Endothelial cell of umbilical vein (primary cell): ENCODE measurements at regions not wholly inside any gene's neighbourhood (a gene's known extent, or its start where the extent isn't known, plus 50 kb on each side); places are given as distances from the start of the nearest gene placed in this dataset.

ENCODE experiments used
- CTCF ChIP-seq, 2 donors: IDR thresholded peaks; 1 replicate in 1 of 2; 2 replicates in 1 of 2; pipeline ENCODE4 v1.5.1; 2011; ENCODE audit warnings: low read length in 2 of 2, mild to moderate bottlenecking in 2 of 2, moderate library complexity in 2 of 2, control low read depth in 1 of 2, inconsistent platforms in 1 of 2, low read depth in 1 of 2; ENCODE audit not compliant: insufficient read depth in 1 of 2; ENCODE audit errors: extremely low read depth in 1 of 2
- EZH2 ChIP-seq: IDR thresholded peaks from 2 replicates; pipeline ENCODE4 v1.6.1; 2012; ENCODE audit warnings: borderline replicate concordance, low read depth, mild to moderate bottlenecking, moderate library complexity, low read length, inconsistent platforms; ENCODE audit not compliant: severe bottlenecking
- FOS ChIP-seq: IDR thresholded peaks from 2 replicates; pipeline ENCODE4 v1.6.1; 2011; ENCODE audit warnings: mild to moderate bottlenecking, low read length, moderate library complexity, borderline replicate concordance; ENCODE audit not compliant: insufficient read depth
- MAX ChIP-seq: IDR thresholded peaks from 2 replicates; pipeline ENCODE4 v1.6.1; 2011; ENCODE audit not compliant: insufficient read depth, insufficient read length
- MYC ChIP-seq: IDR thresholded peaks from one replicate; pipeline ENCODE4 v1.6.1; 2011; ENCODE audit warnings: mild to moderate bottlenecking, low read depth, low read length
- POLR2A ChIP-seq: IDR thresholded peaks from 2 replicates; pipeline ENCODE4 v1.6.1; 2012; ENCODE audit warnings: low read depth, mild to moderate bottlenecking, control low read depth, low read length
- POLR2AphosphoS5 ChIP-seq: IDR thresholded peaks from 2 replicates; pipeline ENCODE4 v1.6.1; 2012; ENCODE audit warnings: low read depth, mild to moderate bottlenecking, control low read depth, low read length, moderate library complexity; ENCODE audit not compliant: insufficient read depth

GRCh38 chr9:118187408-118187807 is 483.2 kb downstream of the TLR4 start:
- TF ChIP-seq CTCF (IDR thresholded peaks at IDR 0.05; ENCODE audit: extremely low read depth in 1 of 2, insufficient read depth in 1 of 2, low read depth in 1 of 2, low read length in 2 of 2) = no peak
- TF ChIP-seq EZH2 = no peak
- TF ChIP-seq POLR2A = no peak
- TF ChIP-seq POLR2AphosphoS5 = no peak
- TF ChIP-seq MYC = no peak
- TF ChIP-seq MAX = no peak
- TF ChIP-seq FOS = no peak
